ENCODE measurements at regions not wholly inside any gene's neighbourhood (a gene's known extent, or its start where the extent isn't known, plus 50 kb on each side); places are given as distances from the start of the nearest gene placed in this dataset.

- DNase-seq (ENCODE audit: low spot score) = no peak
- in situ Hi-C loops (cut with MboI; ENCODE audit: low sequenced_read_pairs, unreplicated experiment) = no loop called here
- TF ChIP-seq CTCF (IDR thresholded peaks at IDR 0.05; ENCODE audit: borderline replicate concordance, control extremely low read depth, extremely low read depth, insufficient read depth, missing control alignments) = no peak
Measured at GRCh38 chr7:119888251-119888650, 384.7 kb upstream of the KCND2 start.

GRCh38 chr7:119890631-119891030, 382.3 kb upstream of the KCND2 start:
- in situ Hi-C loops (cut with MboI; ENCODE audit: low sequenced_read_pairs, unreplicated experiment) = no loop called here
- DNase-seq (ENCODE audit: low spot score) = no peak
- no peak for TF ChIP-seq CTCF (IDR thresholded peaks at IDR 0.05; ENCODE audit: borderline replicate concordance, control extremely low read depth, extremely low read depth, insufficient read depth, missing control alignments)

- in situ Hi-C loops (cut with MboI; ENCODE audit: low sequenced_read_pairs, unreplicated experiment) = no loop called here
- no peak for TF ChIP-seq CTCF (IDR thresholded peaks at IDR 0.05; ENCODE audit: borderline replicate concordance, control extremely low read depth, extremely low read depth, insufficient read depth, missing control alignments)
- no peak for DNase-seq (ENCODE audit: low spot score)
Measured at GRCh38 chr7:119895320-119895719, 377.7 kb upstream of the KCND2 start.

GRCh38 chr7:119896386-119896785, 376.6 kb upstream of the KCND2 start:
- no peak for DNase-seq (ENCODE audit: low spot score)
- in situ Hi-C loops (cut with MboI; ENCODE audit: low sequenced_read_pairs, unreplicated experiment) = no loop called here
- TF ChIP-seq CTCF (IDR thresholded peaks at IDR 0.05; ENCODE audit: borderline replicate concordance, control extremely low read depth, extremely low read depth, insufficient read depth, missing control alignments) = no peak

- in situ Hi-C loops (cut with MboI; ENCODE audit: low sequenced_read_pairs, unreplicated experiment) = no loop called here
- no peak for DNase-seq (ENCODE audit: low spot score)
- no peak for TF ChIP-seq CTCF (IDR thresholded peaks at IDR 0.05; ENCODE audit: borderline replicate concordance, control extremely low read depth, extremely low read depth, insufficient read depth, missing control alignments)
Measured at GRCh38 chr7:119900996-119901672, 371.8 kb upstream of the KCND2 start.

- in situ Hi-C loops (cut with MboI; ENCODE audit: low sequenced_read_pairs, unreplicated experiment) = no loop called here
- no peak for DNase-seq (ENCODE audit: low spot score)
- no peak for TF ChIP-seq CTCF (IDR thresholded peaks at IDR 0.05; ENCODE audit: borderline replicate concordance, control extremely low read depth, extremely low read depth, insufficient read depth, missing control alignments)
Measured at GRCh38 chr7:119903085-119903484, 369.9 kb upstream of the KCND2 start.

Measured in GM13976 (cell line).